GM18502 (cell line): ENCODE measurements at regions not wholly inside any gene's neighbourhood (a gene's known extent, or its start where the extent isn't known, plus 50 kb on each side); places are given as distances from the start of the nearest gene placed in this dataset.

Experiments
- ATAC-seq: cut with Tn5 transposase; IDR thresholded peaks from one replicate; pipeline ENCODE4 v1.9.1; 2021; ENCODE audit warnings: mild to moderate bottlenecking; ENCODE audit not compliant: unreplicated experiment, poor library complexity

DNA sequence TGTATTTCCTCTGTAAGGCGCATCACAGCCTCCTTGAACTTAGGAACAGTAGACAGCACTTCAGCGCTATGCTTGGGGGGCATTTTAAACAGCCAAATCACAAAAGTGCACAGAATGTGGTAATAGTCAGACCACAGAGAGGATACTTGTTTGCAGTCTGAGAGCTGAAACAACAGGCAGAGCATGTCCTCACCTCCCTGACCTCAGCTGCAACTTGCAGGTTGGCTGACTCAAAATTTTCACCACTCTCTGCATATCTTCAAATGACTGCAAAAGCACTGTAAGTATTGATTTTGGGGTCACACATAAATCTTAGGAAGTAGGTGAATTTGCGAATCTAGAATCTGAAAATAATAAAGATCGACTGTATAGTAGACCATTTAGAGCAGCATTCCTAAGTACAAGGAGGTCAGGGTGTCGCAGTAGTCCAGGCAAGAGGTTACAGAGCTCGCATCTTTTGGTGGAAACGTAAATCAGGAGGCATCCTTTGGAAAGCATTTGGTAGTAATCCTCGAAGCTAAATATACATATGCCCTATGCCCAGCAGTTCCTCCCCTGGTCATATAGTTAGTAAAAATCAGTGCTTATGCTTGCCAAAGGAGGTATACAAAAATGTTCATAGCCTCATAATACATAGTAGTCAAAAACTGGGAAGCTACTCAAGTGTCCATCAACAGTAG, 108.2 kb upstream of the MYCN start:
- no peak for ATAC-seq

DNA sequence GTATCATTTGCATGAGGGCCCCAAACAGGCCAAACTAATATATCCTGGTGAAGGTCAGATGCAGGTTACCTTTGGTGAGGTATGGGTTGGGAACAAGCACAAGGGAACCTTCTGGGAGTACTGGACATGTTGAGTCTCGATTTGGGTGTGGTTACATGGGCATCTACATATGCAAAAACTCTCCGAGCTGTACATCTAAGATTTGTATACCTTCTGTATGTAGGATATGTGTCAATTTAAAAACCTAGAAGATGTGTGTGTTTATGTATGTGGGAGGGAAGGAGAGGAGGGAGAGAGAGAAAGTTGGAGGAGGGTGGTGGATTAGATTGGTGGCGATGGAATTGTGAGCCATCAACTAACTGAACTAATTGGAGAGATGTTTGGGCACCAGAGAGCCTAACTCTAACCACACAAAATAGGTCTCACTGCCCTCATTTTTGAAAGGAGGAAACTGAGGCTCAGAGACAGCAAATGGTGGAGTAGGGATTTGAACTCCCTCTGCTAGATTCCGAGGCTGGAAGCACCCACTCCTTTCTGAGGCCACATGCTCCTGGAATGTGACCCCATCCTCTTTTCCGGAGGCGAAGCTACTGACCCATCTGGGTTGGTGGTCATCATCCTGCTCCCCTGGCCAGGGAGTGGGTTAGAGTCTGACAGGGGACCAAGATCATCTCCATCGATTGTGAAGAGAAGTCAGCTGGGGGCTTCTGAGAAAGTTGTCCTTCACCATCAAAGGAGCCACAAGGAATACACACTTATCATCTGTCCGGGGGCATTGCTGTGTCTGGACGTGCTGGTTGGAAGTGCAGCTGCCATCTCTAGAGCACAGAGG, 107.3 kb upstream of the MYCN start:
- no peak for ATAC-seq

DNA sequence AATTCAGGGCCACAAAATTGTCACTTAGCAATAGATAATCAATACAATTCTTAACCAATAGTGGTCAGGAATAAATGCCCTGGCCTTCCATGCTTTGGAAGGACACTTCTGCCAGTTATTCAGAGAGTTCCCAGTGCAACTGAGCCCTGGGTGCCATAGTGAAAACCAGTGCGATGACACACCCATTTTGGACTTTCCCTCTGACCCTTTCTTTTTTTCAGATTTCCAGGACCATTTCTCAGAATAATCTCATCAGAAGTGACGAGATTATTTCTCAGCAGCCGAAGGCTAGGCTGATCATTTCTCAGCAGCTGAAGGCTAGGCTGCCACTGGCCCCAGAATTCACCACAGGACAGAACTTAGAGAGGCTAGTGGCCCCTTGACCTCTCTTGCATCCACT, 106.6 kb upstream of the MYCN start:
- no peak for ATAC-seq

DNA sequence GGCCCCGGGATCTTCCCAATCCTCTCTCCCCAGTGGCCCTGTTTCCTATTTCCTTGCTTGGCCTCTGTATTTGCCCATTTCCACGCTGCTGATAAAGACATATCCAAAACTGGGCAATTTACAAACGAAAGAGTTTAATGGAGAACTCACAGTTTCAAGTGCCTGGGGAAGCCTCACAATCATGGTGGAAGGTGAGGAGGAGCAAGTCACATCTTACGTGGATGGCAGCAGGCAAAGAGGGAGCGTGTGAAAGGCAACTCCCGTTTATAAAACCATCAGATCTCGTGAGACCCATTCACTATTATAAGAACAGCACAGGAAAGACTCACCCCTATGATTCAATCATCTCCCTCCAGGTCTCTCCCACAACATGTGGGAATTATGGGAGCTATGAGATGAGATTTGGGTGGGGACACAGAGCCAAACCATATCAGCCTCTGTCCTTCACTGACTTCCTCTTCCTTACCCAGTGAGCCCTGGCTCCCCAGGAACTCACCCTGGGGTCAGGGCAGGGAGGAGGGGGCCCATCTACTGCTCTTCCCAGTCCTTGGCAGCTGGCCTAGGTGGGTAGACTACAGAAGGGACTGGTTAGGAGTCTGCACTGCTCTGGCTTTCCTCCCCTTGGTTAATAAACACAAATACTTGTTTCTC, 105.8 kb upstream of the MYCN start:
- no peak for ATAC-seq

DNA sequence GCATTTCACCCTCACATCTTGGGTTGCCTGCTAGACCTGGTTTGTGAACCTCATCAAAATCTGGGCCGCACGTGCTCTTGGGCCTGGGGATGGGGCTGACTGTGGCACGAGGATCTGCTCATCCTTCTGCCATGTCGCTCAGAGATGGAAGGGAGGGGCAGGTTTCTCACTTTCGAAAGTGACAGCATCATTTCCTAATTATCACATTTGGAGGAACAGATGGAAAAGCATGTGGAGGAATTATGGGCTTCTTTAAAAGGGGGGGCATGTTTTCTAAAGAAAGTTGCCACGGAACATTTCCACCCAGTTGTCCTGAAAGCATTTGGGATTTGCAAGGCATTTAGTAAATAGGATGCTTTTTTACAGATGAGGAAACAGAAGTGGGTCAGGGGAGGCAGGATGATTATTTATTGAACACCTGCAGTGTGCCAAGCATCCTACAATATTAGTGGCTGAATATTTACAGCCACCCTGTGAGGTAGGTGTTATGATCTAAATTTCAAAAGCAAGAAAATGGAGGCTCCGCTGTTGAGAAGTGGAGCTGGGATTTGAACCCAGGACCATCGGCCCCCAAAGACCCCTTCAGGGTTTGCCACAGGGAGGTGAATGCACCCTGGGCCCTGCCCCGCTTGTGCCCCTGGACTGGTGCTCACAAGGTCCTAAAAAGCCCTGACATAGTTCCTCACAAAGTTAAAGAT, 104.2 kb upstream of the MYCN start:
- no peak for ATAC-seq

DNA sequence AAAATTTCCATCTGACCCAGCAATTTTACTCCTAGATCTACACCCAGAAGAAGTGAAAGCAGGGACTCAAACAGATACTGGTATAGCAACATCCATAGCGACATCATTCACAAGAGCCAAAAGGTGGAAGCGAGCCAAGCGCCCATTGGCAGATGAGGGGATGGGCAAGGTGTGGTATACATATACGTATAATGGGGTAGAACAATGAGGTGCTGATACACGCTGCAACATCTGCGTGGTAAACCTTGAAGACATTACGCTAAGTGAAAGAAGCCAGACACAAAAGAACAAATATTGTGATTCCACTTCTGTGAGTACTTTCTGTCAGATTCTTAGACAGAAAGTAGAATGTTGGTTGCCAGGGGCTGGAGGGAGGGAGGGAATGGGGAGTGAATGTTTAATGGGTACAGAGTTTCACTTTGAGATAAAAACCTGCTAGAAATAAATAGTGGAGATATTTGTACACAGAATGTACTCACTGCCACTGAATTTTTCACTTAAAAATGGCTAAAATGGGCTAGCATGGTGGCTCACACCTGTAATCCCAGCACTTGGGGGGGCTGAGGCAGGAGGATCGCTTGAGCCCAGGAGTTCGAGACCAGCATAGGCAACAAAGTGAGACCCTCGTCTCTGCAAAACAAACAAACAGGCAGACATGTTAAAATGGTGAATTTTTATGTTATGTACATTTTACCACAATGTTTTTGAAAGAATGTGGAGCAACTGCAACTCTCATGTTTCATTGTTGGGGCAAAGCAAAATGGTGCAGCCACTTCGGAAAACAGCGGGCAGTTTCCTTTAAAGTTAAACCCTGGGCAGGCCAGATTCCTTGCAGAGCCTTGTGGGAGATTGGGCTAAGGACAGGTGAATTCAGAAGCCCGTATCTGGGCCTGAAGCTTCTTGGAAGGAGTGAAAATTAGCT, 103.4 kb upstream of the MYCN start:
- no peak for ATAC-seq

DNA sequence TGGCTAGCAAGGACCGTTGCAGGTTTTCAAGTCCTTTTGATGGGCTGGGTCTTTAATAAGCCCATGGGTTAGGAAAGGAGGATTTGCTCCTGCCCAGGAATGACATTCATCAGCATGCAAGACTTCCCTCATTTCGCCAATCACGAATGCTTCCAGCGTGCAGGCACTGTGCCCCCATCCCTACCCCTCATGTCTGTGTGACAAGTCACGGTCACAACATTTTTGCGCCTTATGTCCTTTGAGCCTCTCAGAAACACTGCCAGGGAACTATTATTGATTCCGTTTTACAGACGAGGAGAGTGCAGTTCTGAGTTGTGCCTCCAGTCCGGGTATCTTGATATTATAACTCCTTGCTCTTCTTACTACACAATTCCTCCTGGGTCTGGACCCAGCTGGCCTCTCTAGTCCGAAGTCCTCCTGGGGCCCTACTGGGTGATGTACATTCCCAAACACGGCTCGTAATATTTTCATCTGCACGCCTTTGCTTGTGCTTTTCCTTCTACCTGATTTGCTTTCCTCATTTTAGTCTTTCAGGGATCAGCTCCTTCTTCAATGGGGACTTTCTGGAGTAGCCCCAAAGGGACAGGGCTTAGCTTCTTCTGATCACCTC, 101.8 kb upstream of the MYCN start:
- no peak for ATAC-seq

DNA sequence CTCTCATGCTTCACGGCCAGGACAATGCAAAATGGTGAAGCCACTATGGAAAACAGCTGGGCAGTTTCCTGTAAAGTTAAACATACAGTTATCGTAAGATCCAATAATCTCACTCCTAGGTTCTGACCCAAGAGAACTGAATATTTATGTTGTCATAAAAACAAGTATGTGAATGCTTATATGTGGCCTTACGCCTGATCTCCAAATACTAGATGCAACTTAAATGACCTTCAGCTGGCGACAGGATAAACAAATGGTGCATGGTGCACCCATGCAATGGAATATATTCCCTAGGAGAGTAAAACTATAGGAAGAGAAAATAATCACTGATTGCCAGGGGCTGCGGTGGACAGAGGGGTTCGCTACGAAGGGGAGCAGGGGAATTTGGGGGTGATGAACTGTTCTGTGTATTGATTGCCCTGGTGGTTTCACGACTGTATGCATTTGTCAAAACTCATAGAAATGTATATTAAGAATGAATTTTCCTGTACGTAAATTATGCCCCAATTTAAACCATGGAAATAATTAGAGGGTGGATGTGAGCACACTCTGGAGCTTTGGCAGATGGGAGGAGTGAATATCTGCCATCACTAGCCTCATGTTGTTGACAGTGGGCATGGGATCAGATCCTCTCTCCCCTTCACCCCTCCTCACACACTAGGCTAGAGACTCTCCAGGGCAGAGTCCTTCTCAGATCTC, 100.8 kb upstream of the MYCN start:
- ATAC-seq = no peak

DNA sequence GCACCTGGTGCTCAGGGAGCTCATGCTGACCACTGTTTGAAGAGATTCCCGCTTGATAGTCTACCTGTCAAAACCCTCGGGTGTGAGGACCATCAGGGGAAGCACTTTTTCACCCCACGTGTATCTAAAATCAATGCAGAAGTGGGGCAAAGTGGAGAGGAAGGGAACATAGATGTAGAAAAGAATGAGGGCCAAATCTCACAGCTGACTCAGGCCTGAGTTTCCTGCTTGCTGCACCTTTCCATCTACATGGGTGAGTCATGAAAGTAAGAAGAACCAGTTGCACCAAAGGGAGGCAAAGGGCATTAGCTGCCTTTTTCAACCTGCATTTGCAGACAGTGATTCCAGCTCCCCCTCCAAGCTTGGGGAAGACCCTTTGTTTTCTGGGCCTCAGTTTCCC, 100.2 kb upstream of the MYCN start:
- no peak for ATAC-seq

DNA sequence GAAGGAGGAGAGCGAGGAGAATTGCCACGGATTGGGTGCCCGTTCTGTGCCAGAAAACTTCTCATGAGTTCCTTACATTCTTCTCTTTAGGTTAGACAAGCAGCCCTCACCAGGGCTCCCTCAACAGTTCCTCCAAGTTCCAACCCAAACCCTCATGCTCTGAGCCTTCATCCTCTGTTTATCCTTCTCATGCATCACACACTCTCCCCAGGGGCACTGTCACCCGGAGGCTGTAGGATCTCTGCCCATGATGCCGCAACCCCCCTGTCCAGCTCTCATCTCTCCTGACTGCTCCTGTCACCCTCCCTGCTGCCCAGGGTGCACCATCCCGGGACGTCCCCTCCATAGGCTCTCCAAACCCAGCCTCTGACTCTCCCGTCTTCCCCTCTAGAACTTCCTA, 99.4 kb upstream of the MYCN start:
- no peak for ATAC-seq

DNA sequence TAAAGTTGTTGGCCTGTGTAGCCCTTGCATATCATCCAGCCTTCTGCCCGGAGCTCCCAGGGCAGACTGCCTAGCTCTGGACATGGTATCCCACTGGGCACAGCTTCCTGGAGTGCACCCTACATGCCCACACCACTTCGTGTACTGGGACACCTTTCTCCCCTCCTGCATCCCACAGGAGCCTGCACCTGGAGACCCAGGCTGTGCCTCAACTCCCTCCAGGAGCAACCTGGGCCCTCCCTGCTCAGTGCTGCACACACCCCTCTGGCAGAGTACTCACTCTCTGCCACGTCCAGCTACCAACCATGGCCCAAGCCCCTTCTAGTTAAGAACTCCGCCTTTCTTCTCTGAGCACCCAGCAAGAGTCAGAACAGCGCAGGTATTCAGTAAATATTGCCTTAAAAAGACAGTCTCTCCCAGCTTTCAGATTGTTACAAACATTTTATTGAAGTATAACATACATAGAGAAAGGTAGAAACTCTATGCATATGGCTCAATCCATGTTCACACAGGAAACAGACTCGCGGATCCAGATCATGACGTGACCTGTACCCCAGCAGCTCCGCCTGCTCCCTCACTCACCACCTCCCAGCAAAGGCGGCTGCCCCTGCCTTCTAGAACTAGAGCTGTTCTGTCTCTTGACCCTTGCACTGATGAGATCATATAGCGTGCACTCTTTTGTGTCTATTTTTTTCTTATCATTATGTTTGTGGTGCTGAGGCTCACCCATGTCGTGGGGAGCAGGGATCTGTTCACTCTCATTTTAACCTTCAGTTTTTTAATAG, 98.4 kb upstream of the MYCN start:
- ATAC-seq = no peak

DNA sequence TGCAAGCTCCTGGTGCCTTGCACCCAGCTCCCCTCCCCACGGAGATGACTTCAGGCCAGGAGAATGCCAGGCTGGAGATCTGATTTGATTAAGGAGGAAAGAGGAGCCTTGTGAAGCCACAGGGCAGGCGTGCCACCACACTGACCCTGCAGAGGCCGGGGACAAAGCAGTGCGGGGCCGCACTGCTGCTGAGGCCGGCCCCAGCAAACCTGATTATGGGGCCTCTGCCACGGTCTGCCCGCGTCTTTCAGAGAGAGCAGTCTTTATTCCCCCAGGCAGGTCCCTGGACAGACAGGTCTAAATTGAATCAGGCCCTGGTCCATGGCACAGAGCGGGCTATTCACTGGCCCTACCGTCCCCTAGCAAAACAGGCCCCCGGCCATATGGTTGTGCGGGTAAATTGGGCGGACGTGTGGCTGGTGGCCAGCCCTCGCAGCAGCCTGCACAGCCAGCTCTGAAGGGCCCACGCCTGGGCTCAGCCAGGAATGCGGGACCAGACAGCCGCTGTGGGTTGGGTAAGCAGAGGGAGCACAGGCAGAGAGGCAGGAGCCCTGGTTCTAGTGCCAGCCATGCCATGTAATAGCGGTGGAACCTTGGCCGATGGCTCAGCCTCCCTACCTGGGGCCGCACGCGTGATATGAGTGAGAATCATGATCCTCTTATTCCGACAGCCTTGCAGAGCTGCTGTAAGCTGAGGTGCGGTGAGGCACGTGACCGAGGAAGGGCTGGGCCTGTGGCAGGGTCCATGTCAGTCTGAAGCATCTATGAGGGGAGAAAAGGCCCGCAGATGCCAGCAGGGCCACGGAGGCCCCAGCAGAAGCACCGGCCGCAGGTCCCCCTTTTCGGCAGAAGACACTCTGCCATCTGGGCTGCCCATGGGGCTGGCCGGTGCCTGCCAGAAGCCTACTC, 97.3 kb upstream of the MYCN start:
- no peak for ATAC-seq

DNA sequence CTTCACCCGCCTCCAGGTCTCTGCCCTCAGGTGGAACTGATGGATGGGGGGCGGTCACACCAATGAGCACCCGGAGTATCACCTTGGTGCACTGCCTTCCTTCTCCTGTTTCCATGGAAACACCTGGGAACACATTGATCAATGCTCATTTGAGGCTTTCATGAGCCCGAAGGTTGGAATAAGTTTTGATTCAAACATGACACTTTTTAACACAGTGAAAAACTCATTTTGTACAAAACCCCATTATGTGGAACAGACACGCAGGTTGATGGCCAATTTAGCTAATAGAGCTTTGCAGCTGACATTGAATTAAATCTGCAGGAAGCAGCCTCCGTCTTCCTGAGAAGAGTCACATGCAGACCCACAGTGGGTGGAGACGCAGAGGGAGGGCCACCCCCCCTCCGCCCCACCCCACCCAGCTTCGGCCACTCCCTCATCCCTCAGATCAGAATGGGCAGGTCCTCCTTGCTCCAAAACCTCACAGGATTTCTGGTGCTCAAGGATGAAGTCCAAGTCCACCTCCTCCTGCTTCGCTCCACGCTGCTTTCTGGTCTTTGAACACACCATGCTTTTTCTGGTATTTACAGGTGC, 96.0 kb upstream of the MYCN start:
- no peak for ATAC-seq

DNA sequence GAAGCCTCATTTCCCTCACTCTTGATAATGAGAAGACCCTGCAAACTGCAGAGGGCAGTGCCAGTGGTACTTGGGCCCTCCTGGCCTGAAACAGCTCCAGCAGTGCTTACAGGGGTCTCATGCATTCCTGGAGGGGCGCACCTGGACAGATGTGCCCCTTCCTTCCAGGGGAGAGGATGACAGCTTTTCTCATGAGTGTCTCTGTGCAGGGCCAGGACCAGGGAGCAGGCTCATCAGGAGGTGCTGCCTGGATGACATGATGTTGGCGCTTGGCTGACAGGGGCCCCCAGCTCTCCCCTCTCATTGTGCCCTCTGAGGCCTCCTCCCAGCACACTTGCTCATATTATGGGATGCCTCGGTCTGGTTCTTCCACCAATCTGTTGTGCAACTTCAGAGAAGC, 95.1 kb upstream of the MYCN start:
- ATAC-seq = no peak

DNA sequence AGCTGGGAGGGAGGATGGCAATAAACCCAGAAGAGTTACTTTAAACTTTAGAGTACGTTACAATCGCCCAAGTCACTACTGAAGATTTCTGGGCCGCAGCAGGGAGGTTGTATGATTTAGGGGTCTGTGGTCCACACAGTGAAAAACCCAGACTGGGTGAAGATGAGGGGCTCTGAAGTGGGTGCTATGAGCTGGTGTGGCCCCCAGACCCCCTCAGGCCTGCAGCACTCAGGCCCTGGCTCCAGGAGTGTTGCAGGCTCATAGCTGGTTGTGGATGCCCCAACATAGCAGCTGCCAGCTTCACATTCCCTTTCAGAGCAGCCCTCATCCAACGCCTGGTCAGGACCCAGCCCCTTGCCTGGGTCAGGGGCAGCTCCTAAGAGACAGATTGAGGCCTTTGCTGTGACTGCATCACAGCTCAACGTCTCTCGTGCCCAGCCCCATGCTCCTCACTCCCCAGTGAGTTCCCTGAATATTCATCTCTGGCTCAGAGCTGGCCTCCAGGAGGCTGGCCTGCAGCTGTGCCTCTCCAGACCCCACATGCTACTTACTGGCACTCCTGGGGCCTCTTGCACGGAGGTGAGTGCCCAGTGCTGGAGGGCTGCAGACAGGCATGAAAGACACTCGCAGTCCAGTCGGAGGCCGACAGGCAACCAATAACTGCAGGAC, 94.5 kb upstream of the MYCN start:
- ATAC-seq = no peak

DNA sequence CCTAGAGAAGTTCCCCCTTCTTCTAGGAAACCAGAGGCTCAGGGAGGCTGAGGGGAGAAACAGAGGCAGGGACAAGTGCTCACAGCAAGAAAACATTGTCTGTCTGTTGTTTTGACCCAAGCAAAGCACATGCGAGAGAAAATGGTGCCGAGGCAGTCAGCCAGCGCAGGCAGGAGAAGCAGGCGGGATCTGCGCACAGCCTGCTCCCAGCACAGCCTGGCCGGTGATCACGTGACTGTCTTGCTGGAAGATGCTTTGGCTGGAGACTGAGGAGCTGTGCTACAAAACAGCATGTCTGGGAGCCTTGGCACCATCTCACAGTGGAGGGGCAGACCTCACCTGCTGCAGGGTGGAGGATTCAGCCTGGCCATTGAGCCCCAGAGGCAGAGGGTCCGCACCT, 93.7 kb upstream of the MYCN start:
- no peak for ATAC-seq
